ENCODE measurements at regions not wholly inside any gene's neighbourhood (a gene's known extent, or its start where the extent isn't known, plus 50 kb on each side); places are given as distances from the start of the nearest gene placed in this dataset.

GRCh38 chr13:57992416-57992815 is 360.9 kb downstream of the PCDH17 start:
- TF ChIP-seq EZH2phosphoT487 (IDR thresholded peaks at IDR 0.05; ENCODE audit: low read length) (no peak), EZH2 (optimal IDR thresholded peaks at IDR 0.05; ENCODE audit: low read depth, low read length) (no peak)
- TF ChIP-seq, protein P1, sequence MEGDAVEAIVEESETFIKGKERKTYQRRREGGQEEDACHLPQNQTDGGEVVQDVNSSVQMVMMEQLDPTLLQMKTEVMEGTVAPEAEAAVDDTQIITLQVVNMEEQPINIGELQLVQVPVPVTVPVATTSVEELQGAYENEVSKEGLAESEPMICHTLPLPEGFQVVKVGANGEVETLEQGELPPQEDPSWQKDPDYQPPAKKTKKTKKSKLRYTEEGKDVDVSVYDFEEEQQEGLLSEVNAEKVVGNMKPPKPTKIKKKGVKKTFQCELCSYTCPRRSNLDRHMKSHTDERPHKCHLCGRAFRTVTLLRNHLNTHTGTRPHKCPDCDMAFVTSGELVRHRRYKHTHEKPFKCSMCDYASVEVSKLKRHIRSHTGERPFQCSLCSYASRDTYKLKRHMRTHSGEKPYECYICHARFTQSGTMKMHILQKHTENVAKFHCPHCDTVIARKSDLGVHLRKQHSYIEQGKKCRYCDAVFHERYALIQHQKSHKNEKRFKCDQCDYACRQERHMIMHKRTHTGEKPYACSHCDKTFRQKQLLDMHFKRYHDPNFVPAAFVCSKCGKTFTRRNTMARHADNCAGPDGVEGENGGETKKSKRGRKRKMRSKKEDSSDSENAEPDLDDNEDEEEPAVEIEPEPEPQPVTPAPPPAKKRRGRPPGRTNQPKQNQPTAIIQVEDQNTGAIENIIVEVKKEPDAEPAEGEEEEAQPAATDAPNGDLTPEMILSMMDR (IDR thresholded peaks at IDR 0.05; ENCODE audit: low read length) = no peak

DNA sequence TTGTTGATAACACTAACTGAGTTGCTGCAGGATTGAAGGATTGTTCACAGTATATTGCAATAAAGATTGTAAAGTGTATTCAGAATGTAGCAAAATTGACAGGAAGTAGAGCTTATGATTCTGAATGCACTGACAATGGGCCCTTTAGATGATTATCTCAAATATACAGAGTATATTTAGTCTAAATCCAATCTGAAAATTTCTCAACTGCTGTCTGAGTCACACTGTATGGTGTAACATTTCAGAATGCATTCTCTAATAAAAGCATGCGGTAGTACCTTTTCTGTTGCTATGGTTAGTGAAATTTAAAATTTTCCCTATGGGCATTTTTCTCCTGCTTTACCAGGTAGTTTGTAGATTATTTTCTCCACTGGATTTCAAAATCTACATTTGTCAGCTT is 365.2 kb downstream of the PCDH17 start:
- Histone ChIP-seq H3K79me2 (ENCODE audit: low read length) (no peaks in the 10 kb centered on the region), H3K9ac (ENCODE audit: low read length) (no peak overlapping the region), H3K27me3 (replicated peaks; ENCODE audit: insufficient read depth, low read length) (no peaks in the 10 kb centered on the region), H3K9me3 (replicated peaks; ENCODE audit: insufficient read depth, low read length) (no peaks in the 10 kb centered on the region), H3F3A (ENCODE audit: insufficient read depth, low read length) (no peaks in the 10 kb centered on the region), H3K9me2 (replicated peaks; ENCODE audit: insufficient read depth, low read length) (no peaks in the 10 kb centered on the region), H3K4me2 (ENCODE audit: low read depth, low read length) (no peak overlapping the region), H2AFZ (ENCODE audit: low read length) (no peak overlapping the region), H3K36me3 (replicated peaks; ENCODE audit: insufficient read depth, low read length) (no peaks in the 10 kb centered on the region), H4K20me1 (ENCODE audit: insufficient read depth, low read length) (no peaks in the 10 kb centered on the region), H3K4me3 (ENCODE audit: low read length) (no peak overlapping the region), H3K27ac (ENCODE audit: low read length) (no peak overlapping the region), H3K4me1 (ENCODE audit: low read length) (no peaks in the 10 kb centered on the region)
- no peak for DNase-seq
- TF ChIP-seq EZH2 (optimal IDR thresholded peaks at IDR 0.05; ENCODE audit: low read depth, low read length) = no peak
- TF ChIP-seq, protein P1 (IDR thresholded peaks at IDR 0.05; ENCODE audit: low read length) = no peak

More at GRCh38 chr13:57992416-57992815, 360.9 kb downstream of the PCDH17 start:
- no peaks in the 10 kb centered on the region for H3F3A ChIP-seq (ENCODE audit: insufficient read depth, low read length)
- H4K20me1 ChIP-seq (ENCODE audit: insufficient read depth, low read length) = no peaks in the 10 kb centered on the region
- no peak for DNase-seq
- no peaks in the 10 kb centered on the region for H3K79me2 ChIP-seq (ENCODE audit: low read length)
- H3K9me2 ChIP-seq (replicated peaks; ENCODE audit: insufficient read depth, low read length) = no peaks in the 10 kb centered on the region
- H3K4me1 ChIP-seq (ENCODE audit: low read length) = no peaks in the 10 kb centered on the region
- H3K27ac ChIP-seq (ENCODE audit: low read length) = no peak overlapping the region
- H2AFZ ChIP-seq (ENCODE audit: low read length) = no peak overlapping the region
- H3K4me3 ChIP-seq (ENCODE audit: low read length) = no peak overlapping the region
- H3K9me3 ChIP-seq (replicated peaks; ENCODE audit: insufficient read depth, low read length) = no peaks in the 10 kb centered on the region
- no peaks in the 10 kb centered on the region for H3K27me3 ChIP-seq (replicated peaks; ENCODE audit: insufficient read depth, low read length)
- no peaks in the 10 kb centered on the region for H3K36me3 ChIP-seq (replicated peaks; ENCODE audit: insufficient read depth, low read length)
- no peak overlapping the region for H3K9ac ChIP-seq (ENCODE audit: low read length)
- H3K4me2 ChIP-seq (ENCODE audit: low read depth, low read length) = no peak overlapping the region

GRCh38 chr13:58004751-58005150 is 373.2 kb downstream of the PCDH17 start:
- H3K9me3 ChIP-seq (replicated peaks; ENCODE audit: insufficient read depth, low read length) = no peaks in the 10 kb centered on the region
- no peaks in the 10 kb centered on the region for H3K79me2 ChIP-seq (ENCODE audit: low read length)
- TF ChIP-seq EZH2 (optimal IDR thresholded peaks at IDR 0.05; ENCODE audit: low read depth, low read length) = no peak
- TF ChIP-seq, protein P1 (IDR thresholded peaks at IDR 0.05; ENCODE audit: low read length) = no peak
- no peak for TF ChIP-seq EZH2phosphoT487 (IDR thresholded peaks at IDR 0.05; ENCODE audit: low read length)
- no peak overlapping the region for H3K27ac ChIP-seq (ENCODE audit: low read length)
- no peaks in the 10 kb centered on the region for H3K9me2 ChIP-seq (replicated peaks; ENCODE audit: insufficient read depth, low read length)
- DNase-seq = no peak
- H4K20me1 ChIP-seq (ENCODE audit: insufficient read depth, low read length) = no peaks in the 10 kb centered on the region
- no peak overlapping the region for H3K9ac ChIP-seq (ENCODE audit: low read length)
- H3K36me3 ChIP-seq (replicated peaks; ENCODE audit: insufficient read depth, low read length) = no peaks in the 10 kb centered on the region
- no peak overlapping the region for H3K4me2 ChIP-seq (ENCODE audit: low read depth, low read length)
- no peaks in the 10 kb centered on the region for H3F3A ChIP-seq (ENCODE audit: insufficient read depth, low read length)
- H3K27me3 ChIP-seq (replicated peaks; ENCODE audit: insufficient read depth, low read length) = no peaks in the 10 kb centered on the region
- H3K4me3 ChIP-seq (ENCODE audit: low read length) = no peak overlapping the region
- H2AFZ ChIP-seq (ENCODE audit: low read length) = no peak overlapping the region
- H3K4me1 ChIP-seq (ENCODE audit: low read length) = no peaks in the 10 kb centered on the region
